Neuronal stem cell (in vitro differentiated cells): ENCODE measurements at regions not wholly inside any gene's neighbourhood (a gene's known extent, or its start where the extent isn't known, plus 50 kb on each side); places are given as distances from the start of the nearest gene placed in this dataset.

Experiments
- DNase-seq: peaks from one replicate; pipeline ENCODE4 v3.0.0-alpha.2; 2013; ENCODE audit warnings: low spot score
- H2AFZ ChIP-seq: one replicate; pipeline ENCODE4 v1.6.1; 2013; ENCODE audit warnings: mild to moderate bottlenecking, low read length, inconsistent platforms
- H2AK5ac ChIP-seq: 2 replicates; pipeline ENCODE4 v1.6.1; 2013; ENCODE audit warnings: low read depth, mild to moderate bottlenecking, inconsistent platforms, low read length, moderate library complexity, mixed read lengths
- H2BK120ac ChIP-seq: 2 replicates; pipeline ENCODE4 v1.6.1; 2013; ENCODE audit warnings: low read depth, mild to moderate bottlenecking, inconsistent platforms, low read length, moderate library complexity, mixed read lengths
- H2BK12ac ChIP-seq: one replicate; pipeline ENCODE4 v1.6.1; 2013; ENCODE audit warnings: low read length, inconsistent platforms
- H2BK15ac ChIP-seq: 2 replicates; pipeline ENCODE4 v1.6.1; 2013; ENCODE audit warnings: mild to moderate bottlenecking, low read length, inconsistent platforms, mixed read lengths
- H2BK5ac ChIP-seq: one replicate; pipeline ENCODE4 v1.6.1; 2013; ENCODE audit warnings: inconsistent platforms, mild to moderate bottlenecking, low read length, moderate library complexity
- H3K14ac ChIP-seq: one replicate; pipeline ENCODE4 v1.6.1; 2013; ENCODE audit warnings: low read length, inconsistent platforms
- H3K18ac ChIP-seq: 2 replicates; pipeline ENCODE4 v1.6.1; 2013; ENCODE audit warnings: low read length, inconsistent platforms
- H3K23ac ChIP-seq: 2 replicates; pipeline ENCODE4 v1.6.1; 2013; ENCODE audit warnings: low read depth, mild to moderate bottlenecking, mixed read lengths, low read length, inconsistent platforms; ENCODE audit not compliant: poor library complexity
- H3K27ac ChIP-seq: replicated peaks from 3 replicates; pipeline ENCODE4 v1.5.1; 2013; ENCODE audit warnings: low read length, inconsistent platforms
- H3K27me3 ChIP-seq, 3 experiments: 2 replicates each; pipeline ENCODE4 v1.6.1; 2013; ENCODE audit warnings: low read length in 3 of 3, mild to moderate bottlenecking in 2 of 3, inconsistent platforms in 1 of 3, low read depth in 1 of 3, mixed read lengths in 1 of 3, moderate library complexity in 1 of 3; ENCODE audit not compliant: control insufficient read depth in 3 of 3, insufficient read depth in 3 of 3
- H3K36me3 ChIP-seq, 2 donors: replicated peaks in 1 of 2; 2 replicates each; pipeline ENCODE4 v1.6.1; 2013; ENCODE audit warnings: low read length in 2 of 2; ENCODE audit not compliant: control insufficient read depth in 2 of 2, insufficient read depth in 2 of 2
- H3K4ac ChIP-seq: 2 replicates; pipeline ENCODE4 v1.6.1; 2013; ENCODE audit warnings: inconsistent platforms, mild to moderate bottlenecking, low read length, moderate library complexity
- H3K4me1 ChIP-seq, 2 donors: 1 replicate in 1 of 2; 2 replicates in 1 of 2; pipeline ENCODE4 v1.6.1; 2013; ENCODE audit warnings: low read length in 2 of 2, low read depth in 1 of 2; ENCODE audit not compliant: control insufficient read depth in 2 of 2, insufficient read depth in 1 of 2
- H3K4me2 ChIP-seq: one replicate; pipeline ENCODE4 v1.6.1; 2013; ENCODE audit warnings: mild to moderate bottlenecking, low read length, inconsistent platforms; ENCODE audit not compliant: insufficient read depth, poor library complexity, severe bottlenecking
- H3K4me3 ChIP-seq, 2 donors: 2 replicates each; pipeline ENCODE4 v1.5.1; 2013; ENCODE audit warnings: low read length in 2 of 2, mild to moderate bottlenecking in 2 of 2, inconsistent platforms in 1 of 2, moderate library complexity in 1 of 2
- H3K79me1 ChIP-seq: one replicate; pipeline ENCODE4 v1.6.1; 2013; ENCODE audit warnings: low read depth, mild to moderate bottlenecking, inconsistent platforms, low read length, moderate library complexity
- H3K9ac ChIP-seq: one replicate; pipeline ENCODE4 v1.6.1; 2013; ENCODE audit warnings: mild to moderate bottlenecking, low read depth, low read length, inconsistent platforms; ENCODE audit not compliant: poor library complexity
- H3K9me3 ChIP-seq, 2 donors: replicated peaks in 1 of 2; 2 replicates each; pipeline versions ENCODE3 to v1.6.1; 2013; ENCODE audit warnings: low read length in 2 of 2, mild to moderate bottlenecking in 2 of 2, inconsistent platforms in 1 of 2, low read depth in 1 of 2, mixed read lengths in 1 of 2, moderate library complexity in 1 of 2; ENCODE audit not compliant: control insufficient read depth in 2 of 2, insufficient read depth in 1 of 2
- H4K8ac ChIP-seq: one replicate; pipeline ENCODE4 v1.6.1; 2013; ENCODE audit warnings: low read depth, mild to moderate bottlenecking, inconsistent platforms, low read length, moderate library complexity
- H4K91ac ChIP-seq: one replicate; pipeline ENCODE4 v1.6.1; 2013; ENCODE audit warnings: low read length, low read depth, mild to moderate bottlenecking, inconsistent platforms; ENCODE audit not compliant: poor library complexity
- WGBS, 2 donors: extraction: QIAGEN DNeasy Blood & Tissue Kit; methylation state at CpG; one replicate each; pipeline ENCODE4 v1.1.7; 2013; ENCODE audit warnings: missing lambda C conversion rate in 2 of 2, mixed read lengths in 1 of 2; ENCODE audit not compliant: insufficient read length in 2 of 2, insufficient replicate concordance in 1 of 2; ENCODE audit errors: extremely low coverage in 2 of 2; 5-methylcytosine and 5-hydroxymethylcytosine counted together

DNA sequence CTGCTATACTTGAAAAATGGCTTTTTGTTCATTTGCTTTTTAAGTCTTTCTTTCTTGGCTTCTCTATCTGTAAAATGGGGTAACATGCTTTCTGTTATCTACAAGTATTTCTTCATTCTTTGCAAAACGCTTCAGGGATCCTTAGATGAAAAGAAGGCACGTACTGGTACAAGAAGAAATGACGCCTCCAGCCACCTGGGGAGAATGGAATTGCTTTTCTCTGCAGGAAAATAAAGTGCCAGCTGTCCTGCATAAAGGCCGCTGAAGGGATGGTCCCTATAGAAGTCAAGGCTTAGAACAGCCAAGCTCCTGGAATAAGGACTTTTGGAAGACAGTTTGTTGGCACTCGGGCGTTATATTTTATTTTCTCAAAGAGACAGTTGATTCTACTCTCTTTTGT, 210.8 kb upstream of the RASGEF1B start:
- Histone ChIP-seq H2BK12ac (no peak overlapping the region), H4K91ac (no peak overlapping the region), H3K4me2 (no peak overlapping the region), H3K9me3 (no peaks in the 10 kb centered on the region), H3K27ac (no peak overlapping the region), H2AK5ac (no peak overlapping the region), H3K14ac (no peak overlapping the region), H2AFZ (no peak overlapping the region), H4K8ac (no peak overlapping the region), H3K4ac (no peak overlapping the region), H2BK5ac (no peak overlapping the region), H3K23ac (no peak overlapping the region), H3K27me3 (no peaks in the 10 kb centered on the region), H3K79me1 (no peaks in the 10 kb centered on the region), H3K4me1 (peaks cover 0 to 2% of the 10 kb centered on the region in 2 donors), H2BK120ac (no peak overlapping the region), H3K18ac (no peak overlapping the region), H3K36me3 (no peaks in the 10 kb centered on the region), H2BK15ac (no peak overlapping the region), H3K4me3 (no peak overlapping the region), H3K9ac (no peak overlapping the region)
- no peak for DNase-seq
- no CpG with 5 or more reads among the region's 6 CpGs for WGBS, 2 donors

GRCh38 chr4:81679315-81679714, 207.6 kb upstream of the RASGEF1B start:
- no peaks in the 10 kb centered on the region for H3K36me3 ChIP-seq
- no peaks in the 10 kb centered on the region for H3K9me3 ChIP-seq
- no peak overlapping the region for H3K27ac ChIP-seq
- no peak overlapping the region for H3K14ac ChIP-seq
- no peak overlapping the region for H3K9ac ChIP-seq
- H3K18ac ChIP-seq = no peak overlapping the region
- no peaks in the 10 kb centered on the region for H3K79me1 ChIP-seq
- H2BK12ac ChIP-seq = no peak overlapping the region
- WGBS, 2 donors = no CpG with 5 or more reads among the region's 3 CpGs
- H2AK5ac ChIP-seq = no peak overlapping the region
- DNase-seq = no peak
- peaks cover 0 to 2% of the 10 kb centered on the region in 2 donors for H3K4me1 ChIP-seq
- H4K8ac ChIP-seq = no peak overlapping the region
- no peak overlapping the region for H2AFZ ChIP-seq
- no peak overlapping the region for H3K23ac ChIP-seq
- no peak overlapping the region for H3K4me2 ChIP-seq
- H3K27me3 ChIP-seq = no peaks in the 10 kb centered on the region
- no peak overlapping the region for H3K4me3 ChIP-seq
- H3K4ac ChIP-seq = no peak overlapping the region
- H2BK120ac ChIP-seq = no peak overlapping the region
- H2BK15ac ChIP-seq = no peak overlapping the region
- no peak overlapping the region for H4K91ac ChIP-seq
- no peak overlapping the region for H2BK5ac ChIP-seq

DNA sequence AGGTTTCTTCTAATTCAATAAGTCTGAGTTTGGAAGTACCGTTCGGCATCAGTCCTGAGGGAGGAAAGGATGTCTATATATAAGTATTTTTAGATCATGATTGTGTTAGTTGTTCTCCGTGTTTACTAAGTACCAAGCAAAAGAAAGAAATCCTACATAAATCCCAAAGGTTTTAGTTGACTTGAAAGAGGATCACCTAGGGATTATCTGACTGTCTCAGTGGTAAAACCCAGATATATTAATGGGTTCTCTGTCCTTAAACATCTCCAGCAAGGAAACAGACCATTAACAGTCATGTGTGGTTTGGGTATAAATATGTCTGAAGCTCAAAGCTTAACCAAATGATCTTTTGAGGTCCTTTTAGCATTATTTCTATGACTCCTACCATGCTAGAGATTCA, 207.1 kb upstream of the RASGEF1B start:
- Histone ChIP-seq H3K9me3 (no peaks in the 10 kb centered on the region), H3K4me2 (no peak overlapping the region), H3K4ac (no peak overlapping the region), H2AFZ (no peak overlapping the region), H3K4me3 (no peak overlapping the region), H3K36me3 (no peaks in the 10 kb centered on the region), H4K8ac (no peak overlapping the region), H3K9ac (no peak overlapping the region), H3K27ac (no peak overlapping the region), H3K18ac (no peak overlapping the region), H4K91ac (no peak overlapping the region), H2BK5ac (no peak overlapping the region), H3K14ac (no peak overlapping the region), H2BK12ac (no peak overlapping the region), H3K23ac (no peak overlapping the region), H2BK120ac (no peak overlapping the region), H2BK15ac (no peak overlapping the region), H2AK5ac (no peak overlapping the region), H3K4me1 (peaks cover 0 to 2% of the 10 kb centered on the region in 2 donors), H3K79me1 (no peaks in the 10 kb centered on the region), H3K27me3 (no peaks in the 10 kb centered on the region)
- no peak for DNase-seq
- WGBS, 2 donors = no CpG with 5 or more reads among the region's 3 CpGs

- no peak overlapping the region for H2BK120ac ChIP-seq
- no peak overlapping the region for H2BK15ac ChIP-seq
- no peak overlapping the region for H3K4ac ChIP-seq
- no peak overlapping the region for H3K4me3 ChIP-seq
- no peak overlapping the region for H3K14ac ChIP-seq
- H4K91ac ChIP-seq = no peak overlapping the region
- no peak overlapping the region for H3K23ac ChIP-seq
- H4K8ac ChIP-seq = no peak overlapping the region
- no peaks in the 10 kb centered on the region for H3K36me3 ChIP-seq
- H3K4me2 ChIP-seq = no peak overlapping the region
- H2AFZ ChIP-seq = no peak overlapping the region
- no peak overlapping the region for H3K18ac ChIP-seq
- H3K9ac ChIP-seq = no peak overlapping the region
- DNase-seq = no peak
- no CpG with 5 or more reads among the region's 5 CpGs for WGBS, 2 donors
- no peak overlapping the region for H3K27ac ChIP-seq
- no peak overlapping the region for H2BK12ac ChIP-seq
- no peak overlapping the region for H2BK5ac ChIP-seq
- H3K9me3 ChIP-seq = no peaks in the 10 kb centered on the region
- H3K4me1 ChIP-seq = no peaks in the 10 kb centered on the region
- H3K27me3 ChIP-seq = no peaks in the 10 kb centered on the region
- no peaks in the 10 kb centered on the region for H3K79me1 ChIP-seq
- no peak overlapping the region for H2AK5ac ChIP-seq
These were observed 204.8 kb upstream of the RASGEF1B start for GRCh38 chr4:81676537-81676936.
